OCI-LY7 (cell line): ENCODE measurements at regions not wholly inside any gene's neighbourhood (a gene's known extent, or its start where the extent isn't known, plus 50 kb on each side); places are given as distances from the start of the nearest gene placed in this dataset.

ENCODE experiments used
- BruUV-seq: library from RNA; stranded (reverse); fragments of 400-500 nt; replicated peaks from 2 replicates; lab custom pipeline; 2021; lab: Mats Ljungman, UMichigan
- CTCF ChIA-PET: fragments of 300-600 bp; sonication (Branson Sonifier 250); formaldehyde crosslinking; loops from one replicate; lab custom pipeline; 2022; ENCODE audit warnings: antibody characterized with exemption; ENCODE audit not compliant: unreplicated experiment; lab: Charles Lee
- POLR2A ChIA-PET: fragments of 300-600 bp; sonication (Branson Sonifier 250); formaldehyde crosslinking; loops from one replicate; lab custom pipeline; 2022; ENCODE audit warnings: antibody characterized with exemption; lab: Charles Lee
- DNase-seq: peaks from one replicate; pipeline ENCODE4 v3.0.0-alpha.2; 2015; ENCODE audit warnings: low spot score
- H2AFZ ChIP-seq: fragments of 200-600 bp; sonication (generic), shearing (Covaris generic); 2 replicates; pipeline ENCODE4 v1.6.1; 2014; ENCODE audit warnings: mild to moderate bottlenecking, antibody characterized with exemption, low read length, moderate library complexity
- H3K27ac ChIP-seq: fragments of 200-600 bp; sonication (generic); 2 replicates; pipeline ENCODE4 v1.5.1; 2014; ENCODE audit warnings: mixed run types, low read depth, mild to moderate bottlenecking, moderate library complexity, low read length, inconsistent platforms; ENCODE audit not compliant: poor library complexity, severe bottlenecking
- H3K36me3 ChIP-seq: fragments of 200-600 bp; sonication (generic); 2 replicates; pipeline ENCODE4 v1.6.1; 2014; ENCODE audit warnings: mild to moderate bottlenecking, antibody characterized with exemption, low read length, moderate library complexity, mixed read lengths; ENCODE audit not compliant: insufficient read depth
- H3K4me1 ChIP-seq: fragments of 200-600 bp; sonication (generic); 2 replicates; pipeline ENCODE4 v1.5.1; 2014; ENCODE audit warnings: mild to moderate bottlenecking, low read length; ENCODE audit not compliant: insufficient read depth, poor library complexity, severe bottlenecking
- H3K4me2 ChIP-seq: fragments of 200-600 bp; sonication (generic); 2 replicates; pipeline ENCODE4 v1.6.1; 2014; ENCODE audit warnings: mild to moderate bottlenecking, low read length
- H3K4me3 ChIP-seq: fragments of 200-600 bp; sonication (generic); 2 replicates; pipeline ENCODE4 v1.5.1; 2014; ENCODE audit warnings: mild to moderate bottlenecking, low read depth, low read length; ENCODE audit not compliant: poor library complexity, severe bottlenecking
- H3K79me2 ChIP-seq: fragments of 200-600 bp; sonication (generic); 2 replicates; pipeline ENCODE4 v1.6.1; 2016; ENCODE audit warnings: low read depth, mild to moderate bottlenecking, low read length, moderate library complexity, mixed read lengths; ENCODE audit not compliant: insufficient read depth
- H3K9me2 ChIP-seq: fragments of 200-600 bp; sonication (generic); 2 replicates; pipeline ENCODE4 v1.6.1; 2016; ENCODE audit warnings: mild to moderate bottlenecking, low read length, mixed read lengths; ENCODE audit not compliant: insufficient read depth
- H3K9me3 ChIP-seq: fragments of 200-600 bp; sonication (generic); 2 replicates; pipeline ENCODE4 v1.6.1; 2014; ENCODE audit warnings: mild to moderate bottlenecking, mixed run types, low read length, mixed read lengths
- H4K20me1 ChIP-seq: fragments of 200-600 bp; sonication (generic); 2 replicates; pipeline ENCODE4 v1.6.1; 2014; ENCODE audit warnings: mild to moderate bottlenecking, antibody characterized with exemption, low read length, moderate library complexity, mixed read lengths; ENCODE audit not compliant: insufficient read depth
- EZH2phosphoT487 ChIP-seq: fragments of 200-600 bp; sonication (generic); IDR thresholded peaks from 2 replicates; pipeline ENCODE4 v1.6.1; 2018; ENCODE audit warnings: low read depth, borderline replicate concordance, mild to moderate bottlenecking, mixed run types, antibody characterized with exemption, low read length, moderate library complexity, mixed read lengths
- intact Hi-C: fragments of 100-400 bp; cut with micrococcal nuclease; formaldehyde crosslinking; loops from one replicate; pipeline ENCODE4 v1.10.0; 2022; ENCODE audit not compliant: unreplicated experiment
- TF ChIP-seq, protein P1 (sequence below): fragments of 200-600 bp; sonication (generic); conservative IDR thresholded peaks from 2 replicates; pipeline ENCODE4 v1.5.1; 2014; ENCODE audit warnings: mild to moderate bottlenecking, antibody characterized with exemption, low read length, moderate library complexity, mixed read lengths

- intact Hi-C loops, result no loop called here
- no peak overlapping the region for H2AFZ ChIP-seq
- no peak overlapping the region for H3K4me2 ChIP-seq
- no peak overlapping the region for H3K27ac ChIP-seq
- peaks cover 7% of the 10 kb centered on the region for H3K4me1 ChIP-seq
- H3K36me3 ChIP-seq, result no peaks in the 10 kb centered on the region
- no peaks in the 10 kb centered on the region for H3K79me2 ChIP-seq
- ChIA-PET POLR2A (no interaction called here), CTCF (no interaction called here)
- H4K20me1 ChIP-seq, result no peaks in the 10 kb centered on the region
- no peak overlapping the region for H3K4me3 ChIP-seq
- no peak for TF ChIP-seq EZH2phosphoT487
- TF ChIP-seq, protein P1, sequence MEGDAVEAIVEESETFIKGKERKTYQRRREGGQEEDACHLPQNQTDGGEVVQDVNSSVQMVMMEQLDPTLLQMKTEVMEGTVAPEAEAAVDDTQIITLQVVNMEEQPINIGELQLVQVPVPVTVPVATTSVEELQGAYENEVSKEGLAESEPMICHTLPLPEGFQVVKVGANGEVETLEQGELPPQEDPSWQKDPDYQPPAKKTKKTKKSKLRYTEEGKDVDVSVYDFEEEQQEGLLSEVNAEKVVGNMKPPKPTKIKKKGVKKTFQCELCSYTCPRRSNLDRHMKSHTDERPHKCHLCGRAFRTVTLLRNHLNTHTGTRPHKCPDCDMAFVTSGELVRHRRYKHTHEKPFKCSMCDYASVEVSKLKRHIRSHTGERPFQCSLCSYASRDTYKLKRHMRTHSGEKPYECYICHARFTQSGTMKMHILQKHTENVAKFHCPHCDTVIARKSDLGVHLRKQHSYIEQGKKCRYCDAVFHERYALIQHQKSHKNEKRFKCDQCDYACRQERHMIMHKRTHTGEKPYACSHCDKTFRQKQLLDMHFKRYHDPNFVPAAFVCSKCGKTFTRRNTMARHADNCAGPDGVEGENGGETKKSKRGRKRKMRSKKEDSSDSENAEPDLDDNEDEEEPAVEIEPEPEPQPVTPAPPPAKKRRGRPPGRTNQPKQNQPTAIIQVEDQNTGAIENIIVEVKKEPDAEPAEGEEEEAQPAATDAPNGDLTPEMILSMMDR, result no peak
- no peak for DNase-seq
- H3K9me3 ChIP-seq, result no peaks in the 10 kb centered on the region
- H3K9me2 ChIP-seq, result no peaks in the 10 kb centered on the region
- BruUV-seq, result no TSS peak
Measured at GRCh38 chr18:56316727-56317126, 321.7 kb downstream of the TXNL1 start.

DNA sequence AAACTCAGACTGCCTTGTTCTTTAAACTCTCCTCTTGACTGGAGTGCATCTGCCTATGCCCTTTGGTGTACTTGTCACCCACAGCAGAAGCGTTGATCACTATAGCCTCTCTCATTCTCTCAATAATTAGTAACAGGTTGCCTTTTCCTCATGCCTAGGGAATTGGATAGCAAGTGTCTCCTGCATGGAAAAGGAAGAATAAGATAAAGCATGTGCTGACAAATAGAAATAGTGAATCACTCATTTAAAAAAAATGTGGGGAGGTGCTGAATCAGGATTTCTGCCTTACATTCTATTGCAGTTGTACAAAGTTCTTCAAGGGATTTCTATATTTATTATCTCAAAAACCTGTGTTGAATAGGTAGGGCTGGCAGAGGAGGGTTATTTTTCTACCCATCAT, 323.0 kb downstream of the TXNL1 start:
- no peaks in the 10 kb centered on the region for H3K79me2 ChIP-seq
- no peaks in the 10 kb centered on the region for H3K9me2 ChIP-seq
- H3K36me3 ChIP-seq, result no peaks in the 10 kb centered on the region
- no peak overlapping the region for H3K4me2 ChIP-seq
- DNase-seq, result no peak
- H3K4me1 ChIP-seq, result no peaks in the 10 kb centered on the region
- H3K9me3 ChIP-seq, result no peaks in the 10 kb centered on the region
- ChIA-PET POLR2A (no interaction called here), CTCF (no interaction called here)
- no peak overlapping the region for H2AFZ ChIP-seq
- TF ChIP-seq EZH2phosphoT487, result no peak
- TF ChIP-seq, protein P1, result no peak
- intact Hi-C loops, result no loop called here
- BruUV-seq, result no TSS peak
- no peak overlapping the region for H3K4me3 ChIP-seq
- no peak overlapping the region for H3K27ac ChIP-seq
- H4K20me1 ChIP-seq, result no peaks in the 10 kb centered on the region

DNA sequence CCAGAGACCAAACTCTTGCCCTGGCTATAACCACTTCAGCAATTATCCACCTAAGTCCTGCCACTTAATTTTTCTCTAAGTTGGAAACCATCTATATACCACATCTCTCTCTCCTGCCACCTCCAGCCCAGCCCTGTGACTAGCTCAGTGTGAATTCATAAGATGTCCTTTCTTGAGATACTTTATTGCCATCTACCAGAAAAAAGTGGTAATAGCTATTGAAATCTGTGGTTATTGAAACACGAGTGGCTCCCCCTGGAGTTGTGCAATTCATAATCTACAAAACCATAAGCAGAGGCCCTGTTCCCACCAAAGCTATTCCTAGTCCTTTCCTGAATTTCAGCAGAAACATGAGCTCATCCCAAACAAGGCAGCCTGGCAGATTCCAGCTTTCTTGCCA, 324.0 kb downstream of the TXNL1 start:
- Histone ChIP-seq H3K4me3 (no peak overlapping the region), H3K79me2 (no peaks in the 10 kb centered on the region), H3K27ac (no peak overlapping the region), H3K4me2 (no peak overlapping the region), H2AFZ (no peak overlapping the region), H4K20me1 (no peaks in the 10 kb centered on the region), H3K9me2 (no peaks in the 10 kb centered on the region), H3K4me1 (no peaks in the 10 kb centered on the region), H3K36me3 (no peaks in the 10 kb centered on the region), H3K9me3 (no peaks in the 10 kb centered on the region)
- ChIA-PET CTCF (no interaction called here), POLR2A (no interaction called here)
- no peak for DNase-seq
- no TSS peak for BruUV-seq
- intact Hi-C loops, result no loop called here
- TF ChIP-seq EZH2phosphoT487, result no peak
- TF ChIP-seq, protein P1, result 0 out of 2 replicates have a peak, but pooled peaks have one; percentile 24
